ENCODE measurements at regions not wholly inside any gene's neighbourhood (a gene's known extent, or its start where the extent isn't known, plus 50 kb on each side); places are given as distances from the start of the nearest gene placed in this dataset.

DNA sequence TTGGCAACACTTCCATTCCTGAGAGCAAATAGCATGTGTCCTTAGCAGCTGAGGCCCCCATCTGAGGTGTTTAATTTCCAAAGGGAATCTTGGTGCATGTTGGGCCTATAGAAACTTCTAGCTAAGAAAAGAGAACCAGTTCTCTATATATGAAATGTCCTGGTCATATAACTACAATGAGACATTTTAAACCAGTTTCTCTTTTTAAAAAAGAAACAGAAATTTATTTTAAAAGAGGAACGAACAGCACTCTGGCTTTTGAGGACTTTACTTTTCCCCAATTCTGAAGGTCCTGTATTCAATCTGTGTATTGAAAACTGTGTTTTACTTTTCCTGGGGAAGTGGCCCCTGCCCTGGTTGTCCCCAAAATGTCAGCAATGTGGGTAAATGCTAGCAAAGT, 94.0 kb upstream of the FOXN2 start:
- H3K4me1 ChIP-seq (ENCODE audit: control insufficient read depth in 3 of 3, insufficient read depth in 2 of 3, low read depth in 1 of 3, low read length in 2 of 3): peaks cover 0 to 32% (median 2%) of the 10 kb centered on the region in 3 donors
- peak overlapping the region; percentile 18 to 84 (median 32) for H3K27ac ChIP-seq (ENCODE audit: low read depth in 1 of 3, low read length in 2 of 3)
- H3K4me3 ChIP-seq (ENCODE audit: low read depth in 1 of 3, low read length in 3 of 3): no peak overlapping the region
- H3K27me3 ChIP-seq (ENCODE audit: control insufficient read depth in 3 of 3, insufficient read depth in 3 of 3, low read length in 3 of 3): no peaks in the 10 kb centered on the region
- FAIRE-seq: no peak
- WGBS, 3 donors: 71 to 85% (median 72%) methylated on average over 1 of the region's 1 CpG
- DNase-seq: no peak
- no peaks in the 10 kb centered on the region for H3K36me3 ChIP-seq (ENCODE audit: control insufficient read depth in 3 of 3, insufficient read depth in 2 of 3, low read depth in 1 of 3, low read length in 3 of 3)
- H3K9me3 ChIP-seq (ENCODE audit: control insufficient read depth in 2 of 2, insufficient read depth in 1 of 2, low read depth in 1 of 2, low read length in 1 of 2): no peaks in the 10 kb centered on the region

DNA sequence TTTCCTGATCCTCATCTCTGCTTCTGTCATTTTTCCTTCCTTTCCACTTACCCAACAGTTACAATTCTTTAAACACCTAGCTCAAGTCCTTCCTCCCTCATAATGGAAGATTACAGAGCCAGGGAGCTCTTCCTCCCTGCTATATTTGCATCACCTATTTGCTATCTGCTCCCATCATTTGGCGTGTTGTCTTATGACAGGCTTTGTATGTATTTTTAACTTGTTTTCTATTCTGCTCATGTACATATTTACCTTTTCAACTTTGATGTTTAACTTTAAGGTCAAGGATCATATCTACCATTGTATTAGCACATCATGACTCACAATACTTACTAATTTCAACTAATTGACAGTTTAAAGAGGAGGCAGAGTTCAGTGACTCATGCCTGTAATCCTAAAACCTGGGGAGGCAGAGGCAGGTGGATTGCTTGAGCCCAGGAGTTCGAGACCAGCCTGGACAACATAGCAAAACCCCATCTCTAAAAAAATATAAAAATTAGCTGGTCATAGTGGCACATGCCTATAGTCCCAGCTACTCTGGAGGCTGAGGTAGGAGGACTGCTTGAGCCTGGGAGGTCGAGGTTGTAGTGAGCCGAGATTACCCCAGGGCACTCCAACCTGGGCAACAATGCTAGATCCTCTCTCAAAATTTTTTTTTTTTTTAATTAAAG, 92.5 kb upstream of the FOXN2 start:
- H3K9me3 ChIP-seq (ENCODE audit: control insufficient read depth in 2 of 2, insufficient read depth in 1 of 2, low read depth in 1 of 2, low read length in 1 of 2): no peaks in the 10 kb centered on the region
- DNase-seq (peak; percentile 42 to 77), FAIRE-seq (peak; percentile 65)
- H3K36me3 ChIP-seq (ENCODE audit: control insufficient read depth in 3 of 3, insufficient read depth in 2 of 3, low read depth in 1 of 3, low read length in 3 of 3): no peaks in the 10 kb centered on the region
- peak overlapping the region in 2 of 3 donors; percentile 16 to 26 for H3K27ac ChIP-seq (ENCODE audit: low read depth in 1 of 3, low read length in 2 of 3)
- H3K4me1 ChIP-seq (ENCODE audit: control insufficient read depth in 3 of 3, insufficient read depth in 2 of 3, low read depth in 1 of 3, low read length in 2 of 3): peaks cover 0 to 32% (median 2%) of the 10 kb centered on the region in 3 donors
- H3K27me3 ChIP-seq (ENCODE audit: control insufficient read depth in 3 of 3, insufficient read depth in 3 of 3, low read length in 3 of 3): no peaks in the 10 kb centered on the region
- no peak overlapping the region for H3K4me3 ChIP-seq (ENCODE audit: low read depth in 1 of 3, low read length in 3 of 3)
- 64 to 72% (median 64%) methylated on average over 4 of the region's 4 CpGs for WGBS, 3 donors

DNA sequence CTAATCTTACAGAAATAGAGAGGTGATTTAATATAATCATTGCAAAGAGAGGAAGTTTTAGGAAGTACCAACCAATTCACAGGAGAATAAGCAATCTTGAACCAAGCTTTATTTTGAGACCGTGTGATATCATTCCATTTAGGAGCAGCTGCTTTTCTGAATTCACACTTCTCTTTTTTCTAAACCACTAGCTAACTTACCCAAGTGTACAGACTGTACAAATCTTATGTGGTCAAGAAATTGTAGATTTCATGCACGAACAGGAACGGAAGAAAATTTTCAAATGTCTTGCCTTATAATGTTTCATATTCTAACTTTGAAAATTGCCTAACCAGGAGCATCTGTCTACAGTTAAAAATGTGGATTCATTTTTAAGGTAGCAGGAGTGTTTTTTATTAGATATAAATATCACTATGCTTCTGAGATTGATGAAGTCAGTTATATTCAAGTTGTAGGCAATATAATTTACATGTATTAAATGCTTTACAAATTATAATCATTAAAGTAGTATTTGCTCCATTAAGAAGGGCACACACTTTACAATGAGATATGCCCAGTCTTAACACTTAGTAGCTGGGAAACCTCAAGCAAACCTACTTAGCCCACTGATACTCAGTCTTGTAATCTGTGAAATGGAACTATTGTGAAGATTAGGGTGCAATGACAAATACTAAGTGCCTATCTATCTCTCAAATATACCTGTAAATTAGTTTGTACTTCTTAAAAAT, 86.7 kb upstream of the FOXN2 start:
- Histone ChIP-seq H3K27me3 (ENCODE audit: control insufficient read depth in 3 of 3, insufficient read depth in 3 of 3, low read length in 3 of 3) (no peaks in the 10 kb centered on the region), H3K36me3 (ENCODE audit: control insufficient read depth in 3 of 3, insufficient read depth in 2 of 3, low read depth in 1 of 3, low read length in 3 of 3) (no peaks in the 10 kb centered on the region), H3K9me3 (ENCODE audit: control insufficient read depth in 2 of 2, insufficient read depth in 1 of 2, low read depth in 1 of 2, low read length in 1 of 2) (no peaks in the 10 kb centered on the region), H3K4me3 (ENCODE audit: low read depth in 1 of 3, low read length in 3 of 3) (no peak overlapping the region), H3K27ac (ENCODE audit: low read depth in 1 of 3, low read length in 2 of 3) (no peak overlapping the region), H3K4me1 (ENCODE audit: control insufficient read depth in 3 of 3, insufficient read depth in 2 of 3, low read depth in 1 of 3, low read length in 2 of 3) (no peaks in the 10 kb centered on the region)
- FAIRE-seq: no peak
- WGBS, 3 donors: 69 to 78% (median 70%) methylated on average over 3 of the region's 3 CpGs
- DNase-seq: no peak

DNA sequence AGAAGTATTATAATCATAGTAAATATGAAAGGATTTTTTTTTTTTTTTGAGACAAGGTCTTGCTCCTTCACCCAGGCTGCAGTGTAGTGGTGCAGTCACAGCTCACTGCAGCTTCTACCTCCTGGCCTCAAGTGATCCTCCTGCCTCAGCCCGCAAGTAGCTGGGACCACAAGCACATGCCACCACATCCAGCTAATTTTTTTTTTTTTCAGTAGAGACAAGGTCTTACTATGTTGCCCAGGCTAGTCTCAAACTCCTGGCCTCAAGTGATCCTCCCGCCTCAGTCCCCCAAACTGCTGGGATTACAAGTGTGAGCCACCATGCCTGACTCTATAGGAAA, 86.2 kb upstream of the FOXN2 start:
- DNase-seq (no peak), FAIRE-seq (no peak)
- 89 to 97% (median 92%) methylated on average over 2 of the region's 2 CpGs for WGBS, 3 donors
- Histone ChIP-seq H3K27me3 (ENCODE audit: control insufficient read depth in 3 of 3, insufficient read depth in 3 of 3, low read length in 3 of 3) (no peaks in the 10 kb centered on the region), H3K36me3 (ENCODE audit: control insufficient read depth in 3 of 3, insufficient read depth in 2 of 3, low read depth in 1 of 3, low read length in 3 of 3) (no peaks in the 10 kb centered on the region), H3K27ac (ENCODE audit: low read depth in 1 of 3, low read length in 2 of 3) (peak overlapping the region in 1 of 3 donors; percentile 17), H3K4me1 (ENCODE audit: control insufficient read depth in 3 of 3, insufficient read depth in 2 of 3, low read depth in 1 of 3, low read length in 2 of 3) (no peaks in the 10 kb centered on the region), H3K9me3 (ENCODE audit: control insufficient read depth in 2 of 2, insufficient read depth in 1 of 2, low read depth in 1 of 2, low read length in 1 of 2) (no peaks in the 10 kb centered on the region), H3K4me3 (ENCODE audit: low read depth in 1 of 3, low read length in 3 of 3) (no peak overlapping the region)

DNA sequence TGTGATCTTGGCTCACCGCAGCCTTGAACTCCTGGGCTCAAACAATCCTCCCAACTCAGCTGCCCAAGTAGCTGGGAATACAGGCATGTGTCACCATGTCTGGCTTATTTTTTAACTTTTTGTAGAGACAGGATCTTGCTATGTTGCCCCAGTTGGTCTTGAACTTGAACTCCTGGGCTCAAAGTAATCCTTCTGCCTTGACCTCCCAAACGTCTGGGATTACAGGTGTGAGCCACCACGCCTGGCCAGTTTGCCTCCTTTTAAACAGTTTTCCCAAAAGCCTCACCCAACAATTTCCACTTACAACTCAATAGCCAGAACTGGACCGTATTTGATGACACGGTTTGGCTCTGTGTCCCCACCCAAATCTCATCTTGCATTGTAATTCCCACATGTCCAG, 85.4 kb upstream of the FOXN2 start:
- H3K27ac ChIP-seq (ENCODE audit: low read depth in 1 of 3, low read length in 2 of 3): no peak overlapping the region
- 89 to 97% (median 96%) methylated on average over 5 of the region's 5 CpGs for WGBS, 3 donors
- no peaks in the 10 kb centered on the region for H3K9me3 ChIP-seq (ENCODE audit: control insufficient read depth in 2 of 2, insufficient read depth in 1 of 2, low read depth in 1 of 2, low read length in 1 of 2)
- DNase-seq: no peak
- no peak overlapping the region for H3K4me3 ChIP-seq (ENCODE audit: low read depth in 1 of 3, low read length in 3 of 3)
- FAIRE-seq: no peak
- H3K27me3 ChIP-seq (ENCODE audit: control insufficient read depth in 3 of 3, insufficient read depth in 3 of 3, low read length in 3 of 3): no peaks in the 10 kb centered on the region
- H3K4me1 ChIP-seq (ENCODE audit: control insufficient read depth in 3 of 3, insufficient read depth in 2 of 3, low read depth in 1 of 3, low read length in 2 of 3): no peaks in the 10 kb centered on the region
- no peaks in the 10 kb centered on the region for H3K36me3 ChIP-seq (ENCODE audit: control insufficient read depth in 3 of 3, insufficient read depth in 2 of 3, low read depth in 1 of 3, low read length in 3 of 3)

DNA sequence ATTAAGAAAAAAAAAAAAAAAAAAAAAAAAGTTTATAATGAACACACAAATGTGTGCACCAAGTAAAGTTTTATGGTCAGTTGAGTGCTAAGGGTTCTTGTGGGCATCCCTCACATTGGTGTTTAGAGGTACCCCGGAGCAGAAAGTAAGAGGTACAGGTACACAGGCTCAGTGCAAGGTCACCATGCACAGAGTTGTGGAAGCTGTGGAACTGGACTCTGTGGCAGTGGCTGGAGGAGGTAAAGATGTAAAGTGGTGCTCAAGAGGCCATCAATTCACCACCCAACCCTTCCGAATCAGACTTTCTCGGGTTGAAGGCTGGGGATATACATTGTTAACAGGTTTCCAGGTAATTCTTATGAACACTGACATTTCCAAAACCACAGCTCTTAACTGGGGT, 83.6 kb upstream of the FOXN2 start:
- no peaks in the 10 kb centered on the region for H3K36me3 ChIP-seq (ENCODE audit: control insufficient read depth in 3 of 3, insufficient read depth in 2 of 3, low read depth in 1 of 3, low read length in 3 of 3)
- FAIRE-seq (no peak), DNase-seq (no peak)
- H3K27ac ChIP-seq (ENCODE audit: low read depth in 1 of 3, low read length in 2 of 3): no peak overlapping the region
- WGBS, 3 donors: 95 to 98% (median 97%) methylated on average over 3 of the region's 3 CpGs
- no peaks in the 10 kb centered on the region for H3K9me3 ChIP-seq (ENCODE audit: control insufficient read depth in 2 of 2, insufficient read depth in 1 of 2, low read depth in 1 of 2, low read length in 1 of 2)
- no peak overlapping the region for H3K4me3 ChIP-seq (ENCODE audit: low read depth in 1 of 3, low read length in 3 of 3)
- H3K4me1 ChIP-seq (ENCODE audit: control insufficient read depth in 3 of 3, insufficient read depth in 2 of 3, low read depth in 1 of 3, low read length in 2 of 3): peaks cover 0 to 4% (median 0%) of the 10 kb centered on the region in 3 donors
- no peaks in the 10 kb centered on the region for H3K27me3 ChIP-seq (ENCODE audit: control insufficient read depth in 3 of 3, insufficient read depth in 3 of 3, low read length in 3 of 3)

DNA sequence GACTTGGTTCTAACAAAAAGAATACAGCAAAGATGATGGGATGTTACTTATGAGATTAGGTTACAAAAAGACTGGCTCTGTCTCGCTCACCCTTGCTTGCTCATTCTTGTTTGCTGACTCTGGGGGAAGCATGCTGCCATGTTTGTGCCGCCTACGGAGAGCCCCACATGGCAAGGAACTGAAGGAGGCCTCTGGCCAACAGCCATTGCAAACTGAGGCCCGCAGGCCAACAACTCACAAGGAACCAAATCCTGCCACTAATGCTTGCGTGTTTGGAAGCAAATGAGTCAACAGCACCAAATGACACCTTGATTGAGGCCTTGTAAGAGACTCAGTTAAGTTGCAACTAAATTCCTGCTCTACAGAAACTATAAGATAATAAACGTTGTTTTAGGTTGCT, 82.1 kb upstream of the FOXN2 start:
- FAIRE-seq: no peak
- no peak for DNase-seq
- Histone ChIP-seq H3K4me3 (ENCODE audit: low read depth in 1 of 3, low read length in 3 of 3) (no peak overlapping the region), H3K27ac (ENCODE audit: low read depth in 1 of 3, low read length in 2 of 3) (no peak overlapping the region), H3K4me1 (ENCODE audit: control insufficient read depth in 3 of 3, insufficient read depth in 2 of 3, low read depth in 1 of 3, low read length in 2 of 3) (peaks cover 0 to 10% (median 0%) of the 10 kb centered on the region in 3 donors), H3K9me3 (ENCODE audit: control insufficient read depth in 2 of 2, insufficient read depth in 1 of 2, low read depth in 1 of 2, low read length in 1 of 2) (no peaks in the 10 kb centered on the region), H3K36me3 (ENCODE audit: control insufficient read depth in 3 of 3, insufficient read depth in 2 of 3, low read depth in 1 of 3, low read length in 3 of 3) (no peaks in the 10 kb centered on the region), H3K27me3 (ENCODE audit: control insufficient read depth in 3 of 3, insufficient read depth in 3 of 3, low read length in 3 of 3) (no peaks in the 10 kb centered on the region)
- WGBS, 3 donors: 80 to 86% (median 82%) methylated on average over 6 of the region's 6 CpGs

DNA sequence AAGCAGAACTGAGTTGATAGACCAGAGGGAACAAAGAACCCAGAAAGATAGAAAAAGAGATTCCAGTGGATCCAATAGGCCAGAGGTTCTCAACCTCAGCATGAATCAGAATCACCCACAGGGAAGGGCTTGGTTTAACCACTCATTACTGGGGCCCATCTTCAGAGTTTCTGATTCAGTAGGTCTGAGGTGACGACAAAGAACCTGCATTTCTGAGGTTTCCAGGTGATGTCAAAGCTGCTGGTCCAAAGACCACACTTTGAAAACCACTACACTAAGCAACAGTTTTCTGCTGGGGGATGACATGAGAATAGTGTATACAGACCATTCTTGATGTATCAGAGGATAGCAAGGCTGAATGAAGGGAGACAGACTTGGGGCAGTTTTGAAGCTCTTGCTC, 81.5 kb upstream of the FOXN2 start:
- WGBS, 3 donors: 86 to 94% (median 92%) methylated on average over 1 of the region's 1 CpG
- Histone ChIP-seq H3K36me3 (ENCODE audit: control insufficient read depth in 3 of 3, insufficient read depth in 2 of 3, low read depth in 1 of 3, low read length in 3 of 3) (no peaks in the 10 kb centered on the region), H3K4me3 (ENCODE audit: low read depth in 1 of 3, low read length in 3 of 3) (no peak overlapping the region), H3K4me1 (ENCODE audit: control insufficient read depth in 3 of 3, insufficient read depth in 2 of 3, low read depth in 1 of 3, low read length in 2 of 3) (peaks cover 0 to 10% (median 0%) of the 10 kb centered on the region in 3 donors), H3K27me3 (ENCODE audit: control insufficient read depth in 3 of 3, insufficient read depth in 3 of 3, low read length in 3 of 3) (no peaks in the 10 kb centered on the region), H3K9me3 (ENCODE audit: control insufficient read depth in 2 of 2, insufficient read depth in 1 of 2, low read depth in 1 of 2, low read length in 1 of 2) (no peaks in the 10 kb centered on the region), H3K27ac (ENCODE audit: low read depth in 1 of 3, low read length in 2 of 3) (no peak overlapping the region)
- FAIRE-seq (no peak), DNase-seq (no peak)
